8988T (cell line): ENCODE measurements at regions not wholly inside any gene's neighbourhood (a gene's known extent, or its start where the extent isn't known, plus 50 kb on each side); places are given as distances from the start of the nearest gene placed in this dataset.

ENCODE experiments used
- DNase-seq: peaks from one replicate; pipeline ENCODE4 v3.0.0; 2011

- DNase-seq = peak; percentile 44
These were observed 56.1 kb upstream of the SLC35G4 start for GRCh38 chr18:11553098-11553940.

- no peak for DNase-seq
These were observed 60.4 kb upstream of the SLC35G4 start for GRCh38 chr18:11548916-11549551.

- DNase-seq = no peak
These were observed 61.0 kb upstream of the SLC35G4 start for GRCh38 chr18:11548396-11548795.

GRCh38 chr18:11544060-11544633 lies 65.2 kb upstream of the SLC35G4 start:
- DNase-seq = no peak

GRCh38 chr18:11541179-11541578 lies 68.2 kb upstream of the SLC35G4 start:
- no peak for DNase-seq

- DNase-seq = no peak
These were observed 75.4 kb upstream of the SLC35G4 start for GRCh38 chr18:11533942-11534496.

- DNase-seq = no peak
These were observed 75.9 kb upstream of the SLC35G4 start for GRCh38 chr18:11533513-11533890.

- DNase-seq = no peak
These were observed 76.5 kb upstream of the SLC35G4 start for GRCh38 chr18:11532758-11533512.

GRCh38 chr18:11529081-11529480 lies 80.3 kb upstream of the SLC35G4 start:
- no peak for DNase-seq

- no peak for DNase-seq
These were observed 82.7 kb upstream of the SLC35G4 start for GRCh38 chr18:11526675-11527074.

GRCh38 chr18:11523804-11524203 lies 85.6 kb upstream of the SLC35G4 start:
- DNase-seq = no peak

GRCh38 chr18:11522992-11523391 lies 86.4 kb upstream of the SLC35G4 start:
- no peak for DNase-seq

GRCh38 chr18:11521853-11522252 lies 87.5 kb upstream of the SLC35G4 start:
- DNase-seq = no peak

GRCh38 chr18:11520536-11520935 lies 88.9 kb upstream of the SLC35G4 start:
- DNase-seq = no peak

GRCh38 chr18:11518788-11519685 lies 90.4 kb upstream of the SLC35G4 start:
- peak; percentile 79 for DNase-seq

GRCh38 chr18:11517704-11518103 lies 91.7 kb upstream of the SLC35G4 start:
- no peak for DNase-seq

- DNase-seq = no peak
These were observed 92.5 kb upstream of the SLC35G4 start for GRCh38 chr18:11516751-11517503.

- no peak for DNase-seq
These were observed 95.1 kb upstream of the SLC35G4 start for GRCh38 chr18:11514267-11514666.

- no peak for DNase-seq
These were observed 97.0 kb upstream of the SLC35G4 start for GRCh38 chr18:11512096-11513025.
